Liver (tissue), 8 donors: ENCODE measurements at regions not wholly inside any gene's neighbourhood (a gene's known extent, or its start where the extent isn't known, plus 50 kb on each side); places are given as distances from the start of the nearest gene placed in this dataset.
"Not testable (repeated sequence)": the region's sequence is repeated elsewhere in the genome, so short reads cannot be mapped to it uniquely, and the experiment has no call there.

ENCODE experiments used
- DNase-seq: peaks from one replicate; pipeline ENCODE4 v3.0.0-alpha.2; 2017; ENCODE audit warnings: low spot score
- H3K27ac ChIP-seq, 2 donors: one replicate each; pipeline ENCODE4 v1.7.0; 2013; ENCODE audit warnings: inconsistent platforms in 2 of 2, low read length in 2 of 2, control low read depth in 1 of 2, low read depth in 1 of 2, mild to moderate bottlenecking in 1 of 2
- H3K27me3 ChIP-seq, 4 donors: one replicate each; pipeline versions ENCODE4 v1.6.1 to v1.7.0; 2013; ENCODE audit warnings: low read length in 3 of 4, inconsistent platforms in 1 of 4, mild to moderate bottlenecking in 1 of 4, moderate library complexity in 1 of 4; ENCODE audit not compliant: control insufficient read depth in 4 of 4, insufficient read depth in 4 of 4
- H3K36me3 ChIP-seq, 4 donors: one replicate each; pipeline versions ENCODE4 v1.6.1 to v1.7.0; 2013; ENCODE audit warnings: low read length in 3 of 4, mild to moderate bottlenecking in 3 of 4, low read depth in 1 of 4, moderate library complexity in 1 of 4; ENCODE audit not compliant: control insufficient read depth in 4 of 4, insufficient read depth in 3 of 4
- H3K4me1 ChIP-seq, 4 donors: one replicate each; pipeline versions ENCODE4 v1.6.1 to v1.7.0; 2013; ENCODE audit warnings: low read length in 3 of 4, mild to moderate bottlenecking in 3 of 4, moderate library complexity in 1 of 4; ENCODE audit not compliant: control insufficient read depth in 4 of 4, insufficient read depth in 4 of 4
- H3K4me3 ChIP-seq, 3 donors: one replicate each; pipeline versions ENCODE4 v1.6.1 to v1.7.0; 2013; ENCODE audit warnings: low read length in 3 of 3, control low read depth in 1 of 3, low read depth in 1 of 3, mild to moderate bottlenecking in 1 of 3
- H3K9ac ChIP-seq, 2 donors: one replicate each; pipeline ENCODE4 v1.7.0; 2013; ENCODE audit warnings: low read length in 2 of 2, mild to moderate bottlenecking in 2 of 2, moderate library complexity in 2 of 2, control low read depth in 1 of 2, low read depth in 1 of 2
- H3K9me3 ChIP-seq, 4 donors: one replicate each; pipeline versions ENCODE4 v1.6.1 to v1.7.0; 2013; ENCODE audit warnings: low read length in 3 of 4; ENCODE audit not compliant: control insufficient read depth in 4 of 4
- EGR1 ChIP-seq, 2 donors: IDR thresholded peaks; 2 replicates each; pipeline ENCODE4 v1.6.1; 2016 to 2018; ENCODE audit warnings: antibody characterized with exemption in 2 of 2, low read depth in 2 of 2
- FOXA1 ChIP-seq: IDR thresholded peaks from 2 replicates; pipeline ENCODE4 v1.6.1; 2016; ENCODE audit warnings: antibody characterized with exemption
- GABPA ChIP-seq, 2 donors: IDR thresholded peaks in 1 of 2; conservative IDR thresholded peaks in 1 of 2; 2 replicates each; pipeline ENCODE4 v1.6.1; 2016; ENCODE audit warnings: antibody characterized with exemption in 2 of 2, mild to moderate bottlenecking in 1 of 2, moderate library complexity in 1 of 2
- HNF4A ChIP-seq, 2 donors: conservative IDR thresholded peaks; 2 replicates each; pipeline ENCODE4 v1.6.1; 2016; ENCODE audit warnings: antibody characterized with exemption in 2 of 2, mild to moderate bottlenecking in 2 of 2
- HNF4G ChIP-seq: IDR thresholded peaks from 2 replicates; pipeline ENCODE4 v1.6.1; 2016; ENCODE audit warnings: antibody characterized with exemption
- JUND ChIP-seq, 2 donors: IDR thresholded peaks; 2 replicates each; pipeline ENCODE4 v1.6.1; 2016; ENCODE audit warnings: antibody characterized with exemption in 2 of 2
- NR2F2 ChIP-seq: IDR thresholded peaks from 2 replicates; pipeline ENCODE4 v1.6.1; 2016; ENCODE audit warnings: antibody characterized with exemption
- RAD21 ChIP-seq, 2 donors: IDR thresholded peaks; 2 replicates each; pipeline ENCODE4 v1.6.1; 2016; ENCODE audit warnings: antibody characterized with exemption in 2 of 2, mild to moderate bottlenecking in 2 of 2
- RXRA ChIP-seq, 2 donors: IDR thresholded peaks; 2 replicates each; pipeline ENCODE4 v1.6.1; 2017 to 2018; ENCODE audit warnings: antibody characterized with exemption in 2 of 2, mild to moderate bottlenecking in 1 of 2
- SP1 ChIP-seq: IDR thresholded peaks from 2 replicates; pipeline ENCODE4 v1.6.1; 2018; ENCODE audit warnings: antibody characterized with exemption, mild to moderate bottlenecking
- TAF1 ChIP-seq: conservative IDR thresholded peaks from 2 replicates; pipeline ENCODE4 v1.6.1; 2016; ENCODE audit warnings: antibody characterized with exemption, mild to moderate bottlenecking
- YY1 ChIP-seq: IDR thresholded peaks from 2 replicates; pipeline ENCODE4 v1.6.1; 2016; ENCODE audit warnings: antibody characterized with exemption, mild to moderate bottlenecking
- whole genome bisulfite sequencing: extraction: QIAGEN DNeasy Blood & Tissue Kit; methylation state at CpG from one replicate; pipeline ENCODE4 v1.1.7; 2013; 5-methylcytosine and 5-hydroxymethylcytosine counted together
- TF ChIP-seq, protein P1 (sequence below): IDR thresholded peaks from 2 replicates; pipeline ENCODE4 v1.6.1; 2016; ENCODE audit warnings: antibody characterized with exemption
- TF ChIP-seq, protein P2 (sequence below): IDR thresholded peaks from 2 replicates; pipeline ENCODE4 v1.6.1; 2016; ENCODE audit warnings: antibody characterized with exemption
- TF ChIP-seq, protein P3 (sequence below): fragments of 150-350 bp; IDR thresholded peaks from 2 replicates; pipeline ENCODE4 v1.5.1; 2017; ENCODE audit warnings: improper control_type of control experiment, low read depth, low read length; ENCODE audit not compliant: missing input control
- donor health status: healthy.
- donor health status: healthy.
- donor health status: healthy.
- donor health status: healthy.
- donor health status: healthy.

DNA sequence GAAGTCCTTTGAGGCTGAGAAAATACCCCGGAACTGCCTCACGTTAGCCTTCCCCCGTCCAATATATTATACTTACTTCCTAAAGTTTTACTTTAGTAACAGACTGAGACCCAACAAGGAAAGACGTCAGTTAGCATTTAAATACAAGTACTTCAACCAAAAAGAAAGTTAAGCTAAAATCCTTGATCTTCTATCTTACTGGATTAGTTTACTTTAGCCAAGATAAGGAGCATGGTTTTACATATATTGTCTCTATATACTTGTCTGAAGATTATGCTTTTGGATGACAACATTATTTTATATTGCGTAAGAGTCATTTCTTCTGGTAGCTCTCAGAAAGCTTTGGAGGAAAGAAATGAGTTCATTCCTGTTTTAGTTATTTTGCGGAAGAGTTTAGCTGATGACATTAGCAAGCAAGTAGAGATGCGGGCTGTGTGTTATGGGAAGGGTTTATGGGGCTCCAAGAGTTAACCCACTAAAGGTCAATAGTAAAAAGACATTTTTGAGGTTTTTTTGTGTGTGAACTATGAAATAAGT, 532.9 kb downstream of the ZNF516 start:
- TF ChIP-seq HNF4A (conservative IDR thresholded peaks at IDR 0.05) = no peak
- 82% methylated on average over 7 of the region's 7 CpGs for WGBS
- Histone ChIP-seq H3K36me3 (no peaks in the 10 kb centered on the region), H3K4me3 (no peak overlapping the region), H3K4me1 (no peaks in the 10 kb centered on the region), H3K27ac (no peak overlapping the region), H3K27me3 (peaks cover 0 to 3% (median 0%) of the 10 kb centered on the region in 4 donors), H3K9me3 (no peaks in the 10 kb centered on the region), H3K9ac (no peak overlapping the region)
- no peak for DNase-seq

DNA sequence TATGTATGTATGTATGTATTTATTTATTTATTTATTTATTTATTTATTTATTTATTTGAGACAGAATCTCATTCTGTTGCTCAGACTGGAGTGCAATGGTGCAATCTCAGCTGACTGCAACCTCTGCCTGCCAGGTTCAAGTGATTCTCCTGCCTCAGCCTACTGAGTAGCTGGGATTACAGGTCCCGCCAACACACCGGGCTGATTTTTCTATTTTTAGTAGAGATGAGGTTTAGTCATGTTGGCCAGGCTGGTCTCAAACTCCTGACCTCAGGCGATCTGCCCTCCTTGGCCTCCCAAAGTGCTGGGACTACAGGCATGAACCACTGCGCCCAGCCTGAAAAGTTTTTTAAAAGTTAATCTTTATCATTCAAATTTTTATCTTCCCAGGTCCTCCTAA, 532.9 kb upstream of the SMIM21 start:
- H3K27ac ChIP-seq, H3K27me3 ChIP-seq, DNase-seq, H3K4me1 ChIP-seq, H3K9me3 ChIP-seq, H3K36me3 ChIP-seq, H3K9ac ChIP-seq, H3K4me3 ChIP-seq: not testable (repeated sequence)
- 88% methylated on average over 4 of the region's 4 CpGs for WGBS

DNA sequence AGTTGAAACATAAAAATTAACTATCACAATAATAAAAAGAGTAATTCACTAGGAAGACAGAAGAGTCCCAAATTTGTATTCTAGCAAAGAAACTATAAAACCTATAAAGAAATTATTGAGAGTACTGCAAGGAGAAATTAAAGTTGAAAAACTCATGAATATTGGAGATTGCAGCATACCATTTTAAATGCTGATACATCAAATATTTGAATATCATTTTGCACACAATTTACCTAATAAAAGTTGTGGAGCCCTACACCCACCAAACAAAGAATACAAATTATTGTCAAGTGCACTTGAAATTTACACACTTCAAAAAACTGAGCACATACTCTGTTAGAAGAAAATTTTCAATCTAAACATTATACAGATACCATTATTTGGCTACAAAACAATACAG, 531.6 kb upstream of the SMIM21 start:
- Histone ChIP-seq H3K9me3 (no peaks in the 10 kb centered on the region), H3K36me3 (no peaks in the 10 kb centered on the region), H3K27me3 (peaks cover 0 to 3% (median 0%) of the 10 kb centered on the region in 4 donors), H3K4me1 (no peaks in the 10 kb centered on the region), H3K9ac (no peak overlapping the region), H3K27ac (no peak overlapping the region), H3K4me3 (no peak overlapping the region)
- no peak for TF ChIP-seq YY1
- no peak for TF ChIP-seq JUND (IDR thresholded peaks at IDR 0.05)
- TF ChIP-seq TAF1 = no peak
- no peak for TF ChIP-seq RXRA (IDR thresholded peaks at IDR 0.05)
- TF ChIP-seq HNF4G = no peak
- TF ChIP-seq, protein P1, sequence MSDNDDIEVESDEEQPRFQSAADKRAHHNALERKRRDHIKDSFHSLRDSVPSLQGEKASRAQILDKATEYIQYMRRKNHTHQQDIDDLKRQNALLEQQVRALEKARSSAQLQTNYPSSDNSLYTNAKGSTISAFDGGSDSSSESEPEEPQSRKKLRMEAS = no peak
- TF ChIP-seq NR2F2 = no peak
- TF ChIP-seq EGR1 (IDR thresholded peaks at IDR 0.05; ENCODE audit: low read depth in 2 of 2) = no peak
- TF ChIP-seq, protein P2, sequence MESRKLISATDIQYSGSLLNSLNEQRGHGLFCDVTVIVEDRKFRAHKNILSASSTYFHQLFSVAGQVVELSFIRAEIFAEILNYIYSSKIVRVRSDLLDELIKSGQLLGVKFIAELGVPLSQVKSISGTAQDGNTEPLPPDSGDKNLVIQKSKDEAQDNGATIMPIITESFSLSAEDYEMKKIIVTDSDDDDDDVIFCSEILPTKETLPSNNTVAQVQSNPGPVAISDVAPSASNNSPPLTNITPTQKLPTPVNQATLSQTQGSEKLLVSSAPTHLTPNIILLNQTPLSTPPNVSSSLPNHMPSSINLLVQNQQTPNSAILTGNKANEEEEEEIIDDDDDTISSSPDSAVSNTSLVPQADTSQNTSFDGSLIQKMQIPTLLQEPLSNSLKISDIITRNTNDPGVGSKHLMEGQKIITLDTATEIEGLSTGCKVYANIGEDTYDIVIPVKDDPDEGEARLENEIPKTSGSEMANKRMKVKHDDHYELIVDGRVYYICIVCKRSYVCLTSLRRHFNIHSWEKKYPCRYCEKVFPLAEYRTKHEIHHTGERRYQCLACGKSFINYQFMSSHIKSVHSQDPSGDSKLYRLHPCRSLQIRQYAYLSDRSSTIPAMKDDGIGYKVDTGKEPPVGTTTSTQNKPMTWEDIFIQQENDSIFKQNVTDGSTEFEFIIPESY = no peak
- no peak for TF ChIP-seq RAD21 (IDR thresholded peaks at IDR 0.05)
- no peak for TF ChIP-seq GABPA (IDR thresholded peaks at IDR 0.05 in 1 of 2, conservative IDR thresholded peaks at IDR 0.05 in 1 of 2)
- TF ChIP-seq, protein P3, sequence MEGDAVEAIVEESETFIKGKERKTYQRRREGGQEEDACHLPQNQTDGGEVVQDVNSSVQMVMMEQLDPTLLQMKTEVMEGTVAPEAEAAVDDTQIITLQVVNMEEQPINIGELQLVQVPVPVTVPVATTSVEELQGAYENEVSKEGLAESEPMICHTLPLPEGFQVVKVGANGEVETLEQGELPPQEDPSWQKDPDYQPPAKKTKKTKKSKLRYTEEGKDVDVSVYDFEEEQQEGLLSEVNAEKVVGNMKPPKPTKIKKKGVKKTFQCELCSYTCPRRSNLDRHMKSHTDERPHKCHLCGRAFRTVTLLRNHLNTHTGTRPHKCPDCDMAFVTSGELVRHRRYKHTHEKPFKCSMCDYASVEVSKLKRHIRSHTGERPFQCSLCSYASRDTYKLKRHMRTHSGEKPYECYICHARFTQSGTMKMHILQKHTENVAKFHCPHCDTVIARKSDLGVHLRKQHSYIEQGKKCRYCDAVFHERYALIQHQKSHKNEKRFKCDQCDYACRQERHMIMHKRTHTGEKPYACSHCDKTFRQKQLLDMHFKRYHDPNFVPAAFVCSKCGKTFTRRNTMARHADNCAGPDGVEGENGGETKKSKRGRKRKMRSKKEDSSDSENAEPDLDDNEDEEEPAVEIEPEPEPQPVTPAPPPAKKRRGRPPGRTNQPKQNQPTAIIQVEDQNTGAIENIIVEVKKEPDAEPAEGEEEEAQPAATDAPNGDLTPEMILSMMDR = no peak
- TF ChIP-seq FOXA1 = no peak
- TF ChIP-seq SP1 = no peak
- no peak for DNase-seq
